ENCODE measurements at regions not wholly inside any gene's neighbourhood (a gene's known extent, or its start where the extent isn't known, plus 50 kb on each side); places are given as distances from the start of the nearest gene placed in this dataset.

GRCh38 chr12:66043035-66043434 lies 87.5 kb downstream of the LLPH start:
- 95 to 100% methylated on average over 3 of the region's 3 CpGs for WGBS, 2 experiments (ENCODE audit: insufficient coverage in 1 of 2, insufficient read length in 1 of 2)
- H3K36me3 Mint-ChIP-seq (ENCODE audit: low read depth) = no peaks in the 10 kb centered on the region
- no peak for DNase-seq
- Histone ChIP-seq H3K4me1 (ENCODE audit: control insufficient read depth, insufficient read depth, low read length) (no peaks in the 10 kb centered on the region), H3K9me3 (ENCODE audit: control insufficient read depth, low read length) (no peaks in the 10 kb centered on the region), H3K4me3 (ENCODE audit: low read length) (no peak overlapping the region), H3K36me3 (ENCODE audit: control insufficient read depth, insufficient read depth, low read length) (no peaks in the 10 kb centered on the region), H3K9ac (ENCODE audit: extremely low read depth, low read length, poor library complexity, severe bottlenecking) (no peak overlapping the region), H3K27me3 (ENCODE audit: control insufficient read depth, insufficient read depth, low read length, poor library complexity, severe bottlenecking) (peaks cover 81% of the 10 kb centered on the region), H3K27ac (ENCODE audit: low read depth, low read length) (no peak overlapping the region)
- H3K9me3 Mint-ChIP-seq = no peaks in the 10 kb centered on the region
- H3K4me3 Mint-ChIP-seq = no peak overlapping the region
- H3K4me1 Mint-ChIP-seq = no peaks in the 10 kb centered on the region
- H3K27ac Mint-ChIP-seq = no peak overlapping the region
- TF ChIP-seq, protein P1, sequence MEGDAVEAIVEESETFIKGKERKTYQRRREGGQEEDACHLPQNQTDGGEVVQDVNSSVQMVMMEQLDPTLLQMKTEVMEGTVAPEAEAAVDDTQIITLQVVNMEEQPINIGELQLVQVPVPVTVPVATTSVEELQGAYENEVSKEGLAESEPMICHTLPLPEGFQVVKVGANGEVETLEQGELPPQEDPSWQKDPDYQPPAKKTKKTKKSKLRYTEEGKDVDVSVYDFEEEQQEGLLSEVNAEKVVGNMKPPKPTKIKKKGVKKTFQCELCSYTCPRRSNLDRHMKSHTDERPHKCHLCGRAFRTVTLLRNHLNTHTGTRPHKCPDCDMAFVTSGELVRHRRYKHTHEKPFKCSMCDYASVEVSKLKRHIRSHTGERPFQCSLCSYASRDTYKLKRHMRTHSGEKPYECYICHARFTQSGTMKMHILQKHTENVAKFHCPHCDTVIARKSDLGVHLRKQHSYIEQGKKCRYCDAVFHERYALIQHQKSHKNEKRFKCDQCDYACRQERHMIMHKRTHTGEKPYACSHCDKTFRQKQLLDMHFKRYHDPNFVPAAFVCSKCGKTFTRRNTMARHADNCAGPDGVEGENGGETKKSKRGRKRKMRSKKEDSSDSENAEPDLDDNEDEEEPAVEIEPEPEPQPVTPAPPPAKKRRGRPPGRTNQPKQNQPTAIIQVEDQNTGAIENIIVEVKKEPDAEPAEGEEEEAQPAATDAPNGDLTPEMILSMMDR (conservative IDR thresholded peaks at IDR 0.05) = no peak
- peaks cover 48% of the 10 kb centered on the region for H3K27me3 Mint-ChIP-seq (ENCODE audit: insufficient read depth)

- Histone ChIP-seq H3K9ac (ENCODE audit: extremely low read depth, low read length, poor library complexity, severe bottlenecking) (no peak overlapping the region), H3K27me3 (ENCODE audit: control insufficient read depth, insufficient read depth, low read length, poor library complexity, severe bottlenecking) (peaks cover 68% of the 10 kb centered on the region), H3K27ac (ENCODE audit: low read depth, low read length) (no peak overlapping the region), H3K9me3 (ENCODE audit: control insufficient read depth, low read length) (no peaks in the 10 kb centered on the region), H3K36me3 (ENCODE audit: control insufficient read depth, insufficient read depth, low read length) (no peaks in the 10 kb centered on the region), H3K4me1 (ENCODE audit: control insufficient read depth, insufficient read depth, low read length) (no peaks in the 10 kb centered on the region), H3K4me3 (ENCODE audit: low read length) (no peak overlapping the region)
- WGBS, 2 experiments (ENCODE audit: insufficient coverage in 1 of 2, insufficient read length in 1 of 2) = 95 to 96% methylated on average over 8 to 10 of the region's 10 CpGs
- Mint-ChIP-seq H3K36me3 (ENCODE audit: low read depth) (no peaks in the 10 kb centered on the region), H3K27me3 (ENCODE audit: insufficient read depth) (peaks cover 42% of the 10 kb centered on the region), H3K4me3 (no peak overlapping the region), H3K27ac (no peak overlapping the region), H3K4me1 (no peaks in the 10 kb centered on the region), H3K9me3 (no peaks in the 10 kb centered on the region)
- no peak for DNase-seq
- TF ChIP-seq, protein P1 (conservative IDR thresholded peaks at IDR 0.05) = no peak
These were observed 88.7 kb downstream of the LLPH start for GRCh38 chr12:66041651-66042363.

- Mint-ChIP-seq H3K4me3 (no peak overlapping the region), H3K27ac (no peak overlapping the region), H3K36me3 (ENCODE audit: low read depth) (no peaks in the 10 kb centered on the region), H3K27me3 (ENCODE audit: insufficient read depth) (peaks cover 8% of the 10 kb centered on the region), H3K9me3 (no peaks in the 10 kb centered on the region), H3K4me1 (no peaks in the 10 kb centered on the region)
- H3K9me3 ChIP-seq (ENCODE audit: control insufficient read depth, low read length) = no peaks in the 10 kb centered on the region
- H3K9ac ChIP-seq (ENCODE audit: extremely low read depth, low read length, poor library complexity, severe bottlenecking) = no peak overlapping the region
- WGBS, 2 experiments (ENCODE audit: insufficient coverage in 1 of 2, insufficient read length in 1 of 2) = 69 to 91% methylated on average over 4 of the region's 4 CpGs
- H3K27me3 ChIP-seq (ENCODE audit: control insufficient read depth, insufficient read depth, low read length, poor library complexity, severe bottlenecking) = peaks cover 14% of the 10 kb centered on the region
- TF ChIP-seq, protein P1 (conservative IDR thresholded peaks at IDR 0.05) = no peak
- DNase-seq = no peak
- no peaks in the 10 kb centered on the region for H3K36me3 ChIP-seq (ENCODE audit: control insufficient read depth, insufficient read depth, low read length)
- no peak overlapping the region for H3K27ac ChIP-seq (ENCODE audit: low read depth, low read length)
- no peaks in the 10 kb centered on the region for H3K4me1 ChIP-seq (ENCODE audit: control insufficient read depth, insufficient read depth, low read length)
- H3K4me3 ChIP-seq (ENCODE audit: low read length) = no peak overlapping the region
These were observed 94.2 kb downstream of the LLPH start for GRCh38 chr12:66036317-66036716.

Data from endodermal cell (in vitro differentiated cells).